ENCODE measurements at regions not wholly inside any gene's neighbourhood (a gene's known extent, or its start where the extent isn't known, plus 50 kb on each side); places are given as distances from the start of the nearest gene placed in this dataset.

DNA sequence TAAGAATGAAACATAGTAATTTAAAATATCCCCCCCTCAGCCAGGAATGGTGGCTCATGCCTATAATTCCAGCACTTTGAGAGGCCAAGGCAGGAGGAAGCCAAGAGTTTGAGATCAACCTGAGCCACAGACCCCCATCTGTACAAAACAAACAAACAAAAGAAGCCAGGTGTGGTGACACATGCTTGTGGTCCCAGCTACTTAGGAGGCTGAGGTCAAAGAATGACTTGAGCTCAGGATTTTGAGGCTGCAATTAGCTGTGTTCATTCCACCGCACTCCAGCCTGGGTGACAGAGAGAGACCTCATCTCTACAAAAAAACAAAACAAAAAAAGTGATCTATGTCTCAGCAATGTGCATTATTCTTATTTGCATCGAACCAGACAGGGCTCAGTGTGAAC lies 800.8 kb downstream of the MCTP2 start:
- TF ChIP-seq, protein P1, sequence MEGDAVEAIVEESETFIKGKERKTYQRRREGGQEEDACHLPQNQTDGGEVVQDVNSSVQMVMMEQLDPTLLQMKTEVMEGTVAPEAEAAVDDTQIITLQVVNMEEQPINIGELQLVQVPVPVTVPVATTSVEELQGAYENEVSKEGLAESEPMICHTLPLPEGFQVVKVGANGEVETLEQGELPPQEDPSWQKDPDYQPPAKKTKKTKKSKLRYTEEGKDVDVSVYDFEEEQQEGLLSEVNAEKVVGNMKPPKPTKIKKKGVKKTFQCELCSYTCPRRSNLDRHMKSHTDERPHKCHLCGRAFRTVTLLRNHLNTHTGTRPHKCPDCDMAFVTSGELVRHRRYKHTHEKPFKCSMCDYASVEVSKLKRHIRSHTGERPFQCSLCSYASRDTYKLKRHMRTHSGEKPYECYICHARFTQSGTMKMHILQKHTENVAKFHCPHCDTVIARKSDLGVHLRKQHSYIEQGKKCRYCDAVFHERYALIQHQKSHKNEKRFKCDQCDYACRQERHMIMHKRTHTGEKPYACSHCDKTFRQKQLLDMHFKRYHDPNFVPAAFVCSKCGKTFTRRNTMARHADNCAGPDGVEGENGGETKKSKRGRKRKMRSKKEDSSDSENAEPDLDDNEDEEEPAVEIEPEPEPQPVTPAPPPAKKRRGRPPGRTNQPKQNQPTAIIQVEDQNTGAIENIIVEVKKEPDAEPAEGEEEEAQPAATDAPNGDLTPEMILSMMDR (IDR thresholded peaks at IDR 0.05) = no peak

GRCh38 chr15:95035106-95035505 lies 803.7 kb downstream of the MCTP2 start:
- TF ChIP-seq, protein P1 (IDR thresholded peaks at IDR 0.05) = no peak

GRCh38 chr15:95041297-95041696 lies 809.9 kb downstream of the MCTP2 start:
- TF ChIP-seq, protein P1 (IDR thresholded peaks at IDR 0.05) = no peak

- TF ChIP-seq, protein P1 (IDR thresholded peaks at IDR 0.05) = no peak
These were observed 812.6 kb downstream of the MCTP2 start for GRCh38 chr15:95043933-95044313.

DNA sequence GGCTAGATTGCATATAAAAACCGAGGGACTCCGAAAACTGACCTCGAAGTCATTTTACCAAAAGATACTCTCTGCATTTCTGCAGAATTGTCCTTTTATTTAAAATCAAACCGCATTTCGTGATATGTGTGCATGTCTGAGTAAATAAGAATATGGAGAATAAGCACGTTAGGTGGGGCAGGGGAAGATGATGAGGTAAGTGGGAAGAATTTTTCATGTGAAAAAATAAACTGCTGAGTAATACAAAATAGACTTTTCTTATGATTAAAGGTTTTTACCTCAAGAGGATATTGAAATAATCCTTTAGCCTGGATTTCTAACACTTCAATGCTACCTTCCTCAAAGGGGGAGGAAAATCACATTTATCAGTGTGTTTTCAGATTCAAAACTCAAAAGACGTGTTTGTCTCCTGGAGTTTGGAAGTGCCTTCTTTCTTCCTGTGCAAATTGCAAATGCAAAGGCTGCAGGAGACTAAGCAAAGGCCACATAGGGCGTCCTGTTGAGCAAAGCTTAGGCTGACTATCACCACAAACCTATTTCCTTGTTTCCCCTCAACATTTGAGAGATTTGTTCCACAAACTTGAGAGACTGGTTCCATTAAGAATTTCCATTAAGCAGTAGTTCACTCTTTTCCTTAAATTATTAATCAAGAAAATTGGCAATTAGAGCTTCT lies 813.5 kb downstream of the MCTP2 start:
- TF ChIP-seq, protein P1 (IDR thresholded peaks at IDR 0.05) = no peak

GRCh38 chr15:95051861-95052260 lies 820.5 kb downstream of the MCTP2 start:
- TF ChIP-seq, protein P1 (IDR thresholded peaks at IDR 0.05) = no peak

- TF ChIP-seq, protein P1 (IDR thresholded peaks at IDR 0.05) = no peak
These were observed 828.1 kb downstream of the MCTP2 start for GRCh38 chr15:95059346-95059905.
